Suprapubic skin (tissue), 4 donors: ENCODE measurements at regions not wholly inside any gene's neighbourhood (a gene's known extent, or its start where the extent isn't known, plus 50 kb on each side); places are given as distances from the start of the nearest gene placed in this dataset.

ENCODE experiments used
- DNase-seq, 2 donors: peaks; one replicate each; pipeline ENCODE4 v3.0.0-alpha.2; 2019; ENCODE audit warnings: low spot score in 2 of 2
- H3K27ac ChIP-seq: fragments of 200-600 bp; sonication (generic); one replicate; pipeline ENCODE4 v1.5.1; 2019
- H3K27me3 ChIP-seq: fragments of 200-600 bp; sonication (generic); one replicate; pipeline ENCODE4 v1.5.1; 2019
- H3K36me3 ChIP-seq: fragments of 200-600 bp; sonication (generic); one replicate; pipeline ENCODE4 v1.5.1; 2019
- H3K4me1 ChIP-seq: fragments of 200-600 bp; sonication (generic); one replicate; pipeline ENCODE4 v1.5.1; 2019
- H3K4me3 ChIP-seq: fragments of 200-600 bp; sonication (generic); one replicate; pipeline ENCODE4 v1.5.1; 2019; ENCODE audit warnings: mild to moderate bottlenecking
- H3K9me3 ChIP-seq: fragments of 200-600 bp; sonication (generic); one replicate; pipeline ENCODE4 v1.5.1; 2019
- EP300 ChIP-seq: sonication (generic); formaldehyde crosslinking; IDR thresholded peaks from one replicate; pipeline ENCODE4 v1.6.1; 2017; ENCODE audit warnings: antibody characterized with exemption
- POLR2A ChIP-seq, 2 donors: fragments of 450-650 bp; IDR thresholded peaks; one replicate each; pipeline ENCODE4 v1.6.1; 2017; ENCODE audit warnings: antibody characterized with exemption in 2 of 2, mild to moderate bottlenecking in 2 of 2, moderate library complexity in 2 of 2
- POLR2AphosphoS5 ChIP-seq, 3 donors: sonication (generic); formaldehyde crosslinking; IDR thresholded peaks; one replicate each; pipeline ENCODE4 v1.6.1; 2017; ENCODE audit warnings: antibody characterized with exemption in 3 of 3
- WGBS: methylation state at CpG from one replicate; pipeline ENCODE4 v1.1.5; 2018; 5-methylcytosine and 5-hydroxymethylcytosine counted together
- TF ChIP-seq, protein P1 (sequence below), 2 donors: fragments of 200-600 bp in 1 of 2; fragments of 450-650 bp in 1 of 2; sonication (generic) in 1 of 2; IDR thresholded peaks; one replicate each; pipeline ENCODE4 v1.5.1; 2016 to 2019; ENCODE audit warnings: antibody characterized with exemption in 2 of 2, mild to moderate bottlenecking in 1 of 2, moderate library complexity in 1 of 2

DNA sequence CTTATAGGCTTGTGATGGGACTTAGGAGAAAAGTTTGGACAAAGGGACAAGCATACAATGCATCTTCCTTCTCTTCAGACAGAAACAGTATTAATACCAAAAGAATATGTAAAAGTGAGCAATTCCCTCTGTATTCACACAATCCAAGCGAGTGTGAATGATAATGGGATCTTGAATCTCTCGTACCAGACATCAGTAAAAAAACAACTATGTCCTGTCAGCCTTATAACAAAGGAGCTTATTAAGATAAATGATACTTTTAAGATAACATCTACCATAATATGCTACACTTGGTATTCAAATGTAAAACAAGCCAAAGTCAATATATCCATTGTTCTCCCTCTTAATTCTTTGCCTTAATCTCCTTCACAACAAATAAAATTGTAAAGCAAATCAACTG lies 288.6 kb upstream of the CNTN6 start:
- TF ChIP-seq EP300 (no peak), POLR2A (IDR thresholded peaks at IDR 0.05) (no peak), POLR2AphosphoS5 (IDR thresholded peaks at IDR 0.05) (no peak)
- TF ChIP-seq, protein P1, sequence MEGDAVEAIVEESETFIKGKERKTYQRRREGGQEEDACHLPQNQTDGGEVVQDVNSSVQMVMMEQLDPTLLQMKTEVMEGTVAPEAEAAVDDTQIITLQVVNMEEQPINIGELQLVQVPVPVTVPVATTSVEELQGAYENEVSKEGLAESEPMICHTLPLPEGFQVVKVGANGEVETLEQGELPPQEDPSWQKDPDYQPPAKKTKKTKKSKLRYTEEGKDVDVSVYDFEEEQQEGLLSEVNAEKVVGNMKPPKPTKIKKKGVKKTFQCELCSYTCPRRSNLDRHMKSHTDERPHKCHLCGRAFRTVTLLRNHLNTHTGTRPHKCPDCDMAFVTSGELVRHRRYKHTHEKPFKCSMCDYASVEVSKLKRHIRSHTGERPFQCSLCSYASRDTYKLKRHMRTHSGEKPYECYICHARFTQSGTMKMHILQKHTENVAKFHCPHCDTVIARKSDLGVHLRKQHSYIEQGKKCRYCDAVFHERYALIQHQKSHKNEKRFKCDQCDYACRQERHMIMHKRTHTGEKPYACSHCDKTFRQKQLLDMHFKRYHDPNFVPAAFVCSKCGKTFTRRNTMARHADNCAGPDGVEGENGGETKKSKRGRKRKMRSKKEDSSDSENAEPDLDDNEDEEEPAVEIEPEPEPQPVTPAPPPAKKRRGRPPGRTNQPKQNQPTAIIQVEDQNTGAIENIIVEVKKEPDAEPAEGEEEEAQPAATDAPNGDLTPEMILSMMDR (IDR thresholded peaks at IDR 0.05): no peak
- no peaks in the 10 kb centered on the region for H3K4me1 ChIP-seq
- 70% methylated on average over 2 of the region's 2 CpGs for WGBS

DNA sequence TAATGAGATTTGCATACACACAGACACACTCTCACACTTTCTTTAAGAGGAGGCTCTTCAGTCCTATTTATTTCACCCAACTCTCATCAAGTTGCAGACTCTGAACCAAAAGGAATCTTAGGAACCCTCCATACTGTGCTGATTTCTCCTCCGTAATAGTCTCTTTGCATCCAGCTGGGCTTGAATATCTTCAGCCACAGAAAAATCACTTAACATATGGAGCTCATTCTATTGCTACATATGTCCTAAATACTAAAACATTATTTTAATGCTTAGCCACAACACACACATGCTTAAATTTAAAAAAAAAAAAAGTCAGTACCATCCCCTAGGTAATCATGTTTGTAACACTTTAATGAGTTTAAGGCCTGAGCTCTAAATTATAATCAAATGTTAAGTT lies 287.5 kb upstream of the CNTN6 start:
- Histone ChIP-seq H3K4me1 (no peaks in the 10 kb centered on the region), H3K27me3 (no peaks in the 10 kb centered on the region), H3K36me3 (no peaks in the 10 kb centered on the region), H3K4me3 (no peak overlapping the region), H3K27ac (no peak overlapping the region), H3K9me3 (no peaks in the 10 kb centered on the region)
- TF ChIP-seq EP300 (no peak), POLR2AphosphoS5 (IDR thresholded peaks at IDR 0.05) (no peak), POLR2A (IDR thresholded peaks at IDR 0.05) (no peak)
- TF ChIP-seq, protein P1 (IDR thresholded peaks at IDR 0.05): no peak
- no peak for DNase-seq
- 67% methylated on average over 1 of the region's 1 CpG for WGBS

More for the DNA sequence above, 288.6 kb upstream of the CNTN6 start:
- Histone ChIP-seq H3K27me3 (no peaks in the 10 kb centered on the region), H3K4me3 (no peak overlapping the region), H3K27ac (no peak overlapping the region), H3K9me3 (no peaks in the 10 kb centered on the region), H3K36me3 (no peaks in the 10 kb centered on the region)
- no peak for DNase-seq

DNA sequence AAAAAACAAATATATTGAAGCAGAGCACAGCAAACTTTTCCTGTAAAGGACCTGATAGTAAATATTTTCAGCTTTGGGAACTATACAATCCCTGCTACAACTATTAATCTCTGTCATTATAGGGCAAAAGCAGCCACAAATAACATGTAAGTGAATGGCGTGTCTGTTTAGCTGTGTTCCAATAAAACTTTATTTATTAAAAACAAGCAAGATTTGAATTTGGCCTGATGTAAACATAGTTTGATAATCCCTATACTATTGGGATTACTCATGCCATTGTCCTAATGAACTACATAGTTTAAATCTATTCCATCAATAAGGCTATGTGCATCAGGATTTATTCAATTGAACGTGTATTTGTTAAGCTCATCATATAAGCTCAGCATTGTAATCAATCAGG lies 286.8 kb upstream of the CNTN6 start:
- no peaks in the 10 kb centered on the region for H3K27me3 ChIP-seq
- no peak overlapping the region for H3K27ac ChIP-seq
- no peak for DNase-seq
- no peaks in the 10 kb centered on the region for H3K36me3 ChIP-seq
- H3K4me1 ChIP-seq: no peaks in the 10 kb centered on the region
- 90% methylated on average over 2 of the region's 2 CpGs for WGBS
- TF ChIP-seq POLR2A (IDR thresholded peaks at IDR 0.05) (no peak), EP300 (no peak), POLR2AphosphoS5 (IDR thresholded peaks at IDR 0.05) (no peak)
- TF ChIP-seq, protein P1 (IDR thresholded peaks at IDR 0.05): no peak
- no peak overlapping the region for H3K4me3 ChIP-seq
- H3K9me3 ChIP-seq: no peaks in the 10 kb centered on the region

DNA sequence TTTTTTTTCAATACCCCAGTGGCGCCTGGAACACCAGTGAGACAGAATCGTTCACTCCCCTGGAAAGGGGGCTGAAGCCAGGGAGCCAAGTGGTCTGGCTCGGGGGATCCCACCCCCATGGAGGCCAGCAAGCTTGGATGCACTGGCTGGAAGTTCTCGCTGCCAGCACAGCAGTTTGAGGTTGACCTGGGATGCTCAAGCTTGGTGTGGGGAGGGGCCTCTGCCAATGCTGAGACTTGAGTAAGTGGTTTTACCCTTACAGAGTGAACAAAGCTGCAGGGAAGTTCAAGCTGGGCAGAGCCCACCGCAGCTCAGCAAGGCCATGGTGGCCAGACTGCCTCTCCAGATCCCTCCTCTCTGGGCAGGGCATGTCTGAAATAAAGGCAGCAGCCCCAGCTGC lies 276.2 kb upstream of the CNTN6 start:
- H3K36me3 ChIP-seq: no peaks in the 10 kb centered on the region
- WGBS: 79% methylated on average over 3 of the region's 5 CpGs
- H3K4me3 ChIP-seq: no peak overlapping the region
- no peaks in the 10 kb centered on the region for H3K4me1 ChIP-seq
- no peaks in the 10 kb centered on the region for H3K9me3 ChIP-seq
- TF ChIP-seq EP300 (no peak), POLR2A (IDR thresholded peaks at IDR 0.05) (no peak), POLR2AphosphoS5 (IDR thresholded peaks at IDR 0.05) (no peak)
- TF ChIP-seq, protein P1 (IDR thresholded peaks at IDR 0.05): no peak
- no peak overlapping the region for H3K27ac ChIP-seq
- H3K27me3 ChIP-seq: no peaks in the 10 kb centered on the region
- DNase-seq: no peak

DNA sequence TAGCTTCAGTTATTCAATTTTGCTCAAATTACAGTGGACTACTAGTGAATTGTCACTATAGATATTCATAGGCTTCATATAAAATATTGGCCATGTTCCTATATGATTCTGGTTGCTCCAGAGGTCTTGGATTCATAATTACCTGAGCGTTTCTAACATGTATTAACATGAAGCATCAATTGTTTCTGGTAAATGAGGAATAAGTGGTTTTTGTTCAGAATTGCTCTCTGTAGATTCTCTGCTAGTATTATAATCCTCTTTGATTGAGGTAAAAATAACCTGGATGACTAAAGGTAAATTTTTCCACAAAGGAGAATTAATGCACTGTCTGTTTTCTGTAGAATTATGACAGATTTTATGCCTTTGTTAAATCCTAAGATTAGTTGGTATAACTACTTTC lies 258.1 kb upstream of the CNTN6 start:
- Histone ChIP-seq H3K4me3 (no peak overlapping the region), H3K27ac (no peak overlapping the region), H3K27me3 (no peaks in the 10 kb centered on the region), H3K4me1 (no peaks in the 10 kb centered on the region), H3K36me3 (no peaks in the 10 kb centered on the region), H3K9me3 (peaks cover 7% of the 10 kb centered on the region)
- no peak for DNase-seq
- 66% methylated on average over 1 of the region's 1 CpG for WGBS
- TF ChIP-seq POLR2AphosphoS5 (IDR thresholded peaks at IDR 0.05): no peak

DNA sequence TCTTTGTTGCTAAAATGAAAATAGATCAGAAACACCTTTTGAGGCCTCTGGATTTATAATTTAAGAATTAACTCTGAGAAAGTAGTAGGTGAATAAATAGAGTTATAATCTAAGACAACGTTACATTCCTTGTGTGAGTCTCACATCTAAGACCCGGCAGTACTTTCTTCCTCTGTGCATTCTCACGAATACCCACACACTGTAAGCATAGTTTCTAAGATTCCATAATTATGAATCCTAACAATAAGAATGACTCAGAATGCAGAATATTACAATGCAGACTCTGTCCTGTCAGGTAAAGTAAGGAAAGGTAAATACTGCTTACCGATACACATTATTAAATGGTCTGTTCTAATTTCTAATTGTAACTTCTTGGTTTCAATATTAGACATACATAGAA lies 257.7 kb upstream of the CNTN6 start:
- no peak overlapping the region for H3K4me3 ChIP-seq
- H3K27me3 ChIP-seq: no peaks in the 10 kb centered on the region
- no peak for DNase-seq
- TF ChIP-seq POLR2A (IDR thresholded peaks at IDR 0.05): no peak
- TF ChIP-seq, protein P1 (IDR thresholded peaks at IDR 0.05): no peak
- peaks cover 3% of the 10 kb centered on the region for H3K9me3 ChIP-seq
- H3K27ac ChIP-seq: no peak overlapping the region
- WGBS: 87% methylated on average over 4 of the region's 4 CpGs
- no peaks in the 10 kb centered on the region for H3K36me3 ChIP-seq
- no peaks in the 10 kb centered on the region for H3K4me1 ChIP-seq
